ENCODE measurements at regions not wholly inside any gene's neighbourhood (a gene's known extent, or its start where the extent isn't known, plus 50 kb on each side); places are given as distances from the start of the nearest gene placed in this dataset.
"Not testable (repeated sequence)": the region's sequence is repeated elsewhere in the genome, so short reads cannot be mapped to it uniquely, and the experiment has no call there.

- no peak for TF ChIP-seq CTCF (IDR thresholded peaks at IDR 0.05; ENCODE audit: control insufficient read depth, insufficient read depth, low read depth, low read length, missing control alignments)
- no peak overlapping the region for H3K4me3 ChIP-seq (ENCODE audit: control insufficient read depth, low read depth, low read length)
- DNase-seq (ENCODE audit: low read depth) = no peak
These were observed 131.1 kb downstream of the CCDC74A start for GRCh38 chr2:131658769-131659131.

- DNase-seq (ENCODE audit: low read depth) = no peak
- no peak overlapping the region for H3K4me3 ChIP-seq (ENCODE audit: control insufficient read depth, low read depth, low read length)
These were observed 131.5 kb downstream of the CCDC74A start for GRCh38 chr2:131659168-131659572.

GRCh38 chr2:131661101-131661782 lies 133.6 kb downstream of the CCDC74A start:
- not testable (repeated sequence) for H3K4me3 ChIP-seq (ENCODE audit: control insufficient read depth, low read depth, low read length); DNase-seq (ENCODE audit: low read depth)

More at GRCh38 chr2:131659168-131659572, 131.5 kb downstream of the CCDC74A start:
- TF ChIP-seq CTCF (IDR thresholded peaks at IDR 0.05; ENCODE audit: control insufficient read depth, insufficient read depth, low read depth, low read length, missing control alignments) = no peak

GRCh38 chr2:131661884-131662535 lies 134.3 kb downstream of the CCDC74A start:
- H3K4me3 ChIP-seq (ENCODE audit: control insufficient read depth, low read depth, low read length) = not testable (repeated sequence)
- DNase-seq (ENCODE audit: low read depth) = peak; percentile 25

- H3K4me3 ChIP-seq (ENCODE audit: control insufficient read depth, low read depth, low read length); DNase-seq (ENCODE audit: low read depth): not testable (repeated sequence)
These were observed 135.8 kb downstream of the CCDC74A start for GRCh38 chr2:131663501-131663900.

GRCh38 chr2:131665716-131666115 lies 138.0 kb downstream of the CCDC74A start:
- not testable (repeated sequence) for DNase-seq (ENCODE audit: low read depth)

GRCh38 chr2:131668794-131669540 lies 141.3 kb downstream of the CCDC74A start:
- not testable (repeated sequence) for H3K4me3 ChIP-seq (ENCODE audit: control insufficient read depth, low read depth, low read length)
- DNase-seq (ENCODE audit: low read depth) = peak; percentile 91

More at GRCh38 chr2:131665716-131666115, 138.0 kb downstream of the CCDC74A start:
- H3K4me3 ChIP-seq (ENCODE audit: control insufficient read depth, low read depth, low read length) = not testable (repeated sequence)

GRCh38 chr2:131671841-131672470 lies 144.3 kb downstream of the CCDC74A start:
- not testable (repeated sequence) for H3K4me3 ChIP-seq (ENCODE audit: control insufficient read depth, low read depth, low read length); DNase-seq (ENCODE audit: low read depth)

- TF ChIP-seq CTCF (IDR thresholded peaks at IDR 0.05; ENCODE audit: control insufficient read depth, insufficient read depth, low read depth, low read length, missing control alignments) = peak; percentile 66
- H3K4me3 ChIP-seq (ENCODE audit: control insufficient read depth, low read depth, low read length) = peak overlapping the region; percentile 6
- DNase-seq (ENCODE audit: low read depth) = not testable (repeated sequence)
These were observed 145.0 kb downstream of the CCDC74A start for GRCh38 chr2:131672471-131673399.
